Esophagus squamous epithelium (tissue), 4 donors: ENCODE measurements at regions not wholly inside any gene's neighbourhood (a gene's known extent, or its start where the extent isn't known, plus 50 kb on each side); places are given as distances from the start of the nearest gene placed in this dataset.

Experiments used
- POLR2A ChIP-seq, 4 donors: fragments of 450-650 bp; IDR thresholded peaks; one replicate each; pipeline ENCODE4 v1.6.1; 2017; ENCODE audit warnings: antibody characterized with exemption in 4 of 4, mild to moderate bottlenecking in 4 of 4, moderate library complexity in 3 of 4
- TF ChIP-seq, protein P1 (sequence below), 6 experiments: fragments of 450-650 bp in 4 of 6; fragments of 200-600 bp in 2 of 6; sonication (generic) in 2 of 6; IDR thresholded peaks; one replicate each; pipeline ENCODE4 v1.5.1; 2016 to 2019; ENCODE audit warnings: antibody characterized with exemption in 6 of 6, mild to moderate bottlenecking in 4 of 6, moderate library complexity in 4 of 6

DNA sequence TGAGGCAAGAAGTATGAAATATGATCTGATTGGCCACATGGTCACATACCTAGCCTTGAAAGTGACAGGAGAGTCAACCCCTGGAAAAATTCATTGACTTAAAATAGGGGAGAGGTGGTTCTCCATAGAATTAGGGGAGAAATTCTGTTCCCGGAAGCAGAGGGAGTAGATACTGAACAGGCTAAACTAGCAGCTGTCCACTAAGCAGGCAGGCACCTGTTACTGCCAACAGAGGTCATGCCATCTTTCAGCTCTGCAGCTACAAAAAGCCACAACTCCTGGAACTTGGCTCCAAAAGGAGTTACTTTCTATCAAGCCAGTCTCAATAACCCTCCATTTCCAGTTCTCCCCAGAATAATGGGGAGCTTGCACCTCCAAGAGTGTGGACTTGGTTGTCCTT lies 352.5 kb downstream of the MAFB start:
- TF ChIP-seq POLR2A (IDR thresholded peaks at IDR 0.05) = no peak
- TF ChIP-seq, protein P1, sequence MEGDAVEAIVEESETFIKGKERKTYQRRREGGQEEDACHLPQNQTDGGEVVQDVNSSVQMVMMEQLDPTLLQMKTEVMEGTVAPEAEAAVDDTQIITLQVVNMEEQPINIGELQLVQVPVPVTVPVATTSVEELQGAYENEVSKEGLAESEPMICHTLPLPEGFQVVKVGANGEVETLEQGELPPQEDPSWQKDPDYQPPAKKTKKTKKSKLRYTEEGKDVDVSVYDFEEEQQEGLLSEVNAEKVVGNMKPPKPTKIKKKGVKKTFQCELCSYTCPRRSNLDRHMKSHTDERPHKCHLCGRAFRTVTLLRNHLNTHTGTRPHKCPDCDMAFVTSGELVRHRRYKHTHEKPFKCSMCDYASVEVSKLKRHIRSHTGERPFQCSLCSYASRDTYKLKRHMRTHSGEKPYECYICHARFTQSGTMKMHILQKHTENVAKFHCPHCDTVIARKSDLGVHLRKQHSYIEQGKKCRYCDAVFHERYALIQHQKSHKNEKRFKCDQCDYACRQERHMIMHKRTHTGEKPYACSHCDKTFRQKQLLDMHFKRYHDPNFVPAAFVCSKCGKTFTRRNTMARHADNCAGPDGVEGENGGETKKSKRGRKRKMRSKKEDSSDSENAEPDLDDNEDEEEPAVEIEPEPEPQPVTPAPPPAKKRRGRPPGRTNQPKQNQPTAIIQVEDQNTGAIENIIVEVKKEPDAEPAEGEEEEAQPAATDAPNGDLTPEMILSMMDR (IDR thresholded peaks at IDR 0.05) = no peak
